Endothelial cell of umbilical vein (primary cell): ENCODE measurements at regions not wholly inside any gene's neighbourhood (a gene's known extent, or its start where the extent isn't known, plus 50 kb on each side); places are given as distances from the start of the nearest gene placed in this dataset.

Experiments
- BruUV-seq: library from RNA; stranded (reverse); fragments of 400-500 nt; replicated peaks from 2 replicates; lab custom pipeline; 2021; lab: Mats Ljungman, UMichigan
- CTCF ChIA-PET: fragments of 300-600, 350-600 bp; sonication (Branson Sonifier 250); formaldehyde crosslinking; loops from one replicate; lab custom pipeline; 2021; ENCODE audit warnings: antibody characterized with exemption, inconsistent platforms; lab: Charles Lee
- POLR2A ChIA-PET: fragments of 300-600, 350-600 bp; sonication (Branson Sonifier 250); formaldehyde crosslinking; loops from one replicate; lab custom pipeline; 2021; ENCODE audit warnings: antibody characterized with exemption, inconsistent platforms; lab: Charles Lee
- DNase-seq: peaks from one replicate; pipeline ENCODE4 v3.0.0-alpha.2; 2011; ENCODE audit warnings: low read depth, low spot score
- FAIRE-seq: peaks from 2 replicates; lab custom pipeline; 2011; peaks lifted over from hg19 to GRCh38; lab: Jason Lieb, UNC
- H2AFZ ChIP-seq: 2 replicates; pipeline ENCODE4 v1.6.0; 2012; ENCODE audit warnings: low read depth, low read length, control low read depth, inconsistent platforms
- H3K27ac ChIP-seq: 2 replicates; pipeline ENCODE4 v1.5.1; 2011; ENCODE audit warnings: low read depth, mild to moderate bottlenecking, control low read depth, low read length, moderate library complexity; ENCODE audit not compliant: insufficient read depth
- H3K27me3 ChIP-seq, 2 experiments: 2 replicates each; pipeline versions ENCODE4 v1.6.0 to v1.6.1; 2011; ENCODE audit warnings: low read length in 2 of 2, mixed read lengths in 1 of 2; ENCODE audit not compliant: control insufficient read depth in 2 of 2, insufficient read depth in 2 of 2
- H3K36me3 ChIP-seq, 2 experiments: 2 replicates in 1 of 2; 3 replicates in 1 of 2; pipeline ENCODE4 v1.5.1; 2011; ENCODE audit warnings: low read length in 2 of 2, mild to moderate bottlenecking in 1 of 2, moderate library complexity in 1 of 2; ENCODE audit not compliant: control insufficient read depth in 2 of 2, insufficient read depth in 2 of 2; ENCODE audit errors: extremely low read depth in 1 of 2
- H3K4me1 ChIP-seq: 3 replicates; pipeline ENCODE4 v1.5.1; 2011; ENCODE audit warnings: mild to moderate bottlenecking, low read length; ENCODE audit not compliant: control insufficient read depth, insufficient read depth; ENCODE audit errors: extremely low read depth
- H3K4me2 ChIP-seq: 2 replicates; pipeline ENCODE4 v1.6.1; 2011; ENCODE audit warnings: low read length, control low read depth, mixed read lengths; ENCODE audit not compliant: insufficient read depth
- H3K4me3 ChIP-seq, 3 experiments: fragments of 200-600 bp in 1 of 3; sonication (generic), shearing (Covaris generic) in 1 of 3; replicated peaks in 1 of 3; 2 replicates each; pipeline ENCODE4 v1.5.1; 2011 to 2016; ENCODE audit warnings: control low read depth in 3 of 3, low read length in 3 of 3, mild to moderate bottlenecking in 2 of 3, inconsistent platforms in 1 of 3, low read depth in 1 of 3, moderate library complexity in 1 of 3; ENCODE audit not compliant: insufficient read depth in 1 of 3
- H3K79me2 ChIP-seq: 2 replicates; pipeline ENCODE4 v1.6.0; 2012; ENCODE audit warnings: low read length, inconsistent platforms; ENCODE audit not compliant: control insufficient read depth, insufficient read depth
- H3K9ac ChIP-seq: replicated peaks from 2 replicates; pipeline ENCODE3; 2011; ENCODE audit warnings: low read length, control low read depth; ENCODE audit not compliant: insufficient read depth; ENCODE audit errors: extremely low read depth
- H3K9me1 ChIP-seq: replicated peaks from 3 replicates; pipeline ENCODE4 v1.6.0; 2011; ENCODE audit warnings: mild to moderate bottlenecking, low read length; ENCODE audit not compliant: control insufficient read depth, insufficient read depth; ENCODE audit errors: extremely low read depth
- H3K9me3 ChIP-seq: replicated peaks from 2 replicates; pipeline ENCODE4 v1.5.1; 2012; ENCODE audit warnings: low read length, inconsistent platforms; ENCODE audit not compliant: control insufficient read depth, insufficient read depth
- H4K20me1 ChIP-seq: replicated peaks from 2 replicates; pipeline ENCODE3; 2011; ENCODE audit warnings: mild to moderate bottlenecking, low read length; ENCODE audit not compliant: control insufficient read depth, insufficient read depth; ENCODE audit errors: extremely low read depth
- EZH2 ChIP-seq: IDR thresholded peaks from 2 replicates; pipeline ENCODE4 v1.6.1; 2012; ENCODE audit warnings: borderline replicate concordance, low read depth, mild to moderate bottlenecking, moderate library complexity, low read length, inconsistent platforms; ENCODE audit not compliant: severe bottlenecking
- FOS ChIP-seq: IDR thresholded peaks from 2 replicates; pipeline ENCODE4 v1.6.1; 2011; ENCODE audit warnings: mild to moderate bottlenecking, low read length, moderate library complexity, borderline replicate concordance; ENCODE audit not compliant: insufficient read depth
- GATA2 ChIP-seq: IDR thresholded peaks from 2 replicates; pipeline ENCODE4 v1.7.0; 2011; ENCODE audit warnings: low read depth, mild to moderate bottlenecking, moderate library complexity, mixed read lengths, low read length; ENCODE audit not compliant: insufficient read length, insufficient read depth
- JUN ChIP-seq: IDR thresholded peaks from 2 replicates; pipeline ENCODE4 v1.6.1; 2011; ENCODE audit warnings: borderline replicate concordance, low read depth; ENCODE audit not compliant: insufficient read length, insufficient read depth
- MYC ChIP-seq: IDR thresholded peaks from one replicate; pipeline ENCODE4 v1.6.1; 2011; ENCODE audit warnings: mild to moderate bottlenecking, low read depth, low read length
- POLR2A ChIP-seq: IDR thresholded peaks from 2 replicates; pipeline ENCODE4 v1.6.1; 2012; ENCODE audit warnings: low read depth, mild to moderate bottlenecking, control low read depth, low read length
- POLR2AphosphoS5 ChIP-seq: IDR thresholded peaks from 2 replicates; pipeline ENCODE4 v1.6.1; 2012; ENCODE audit warnings: low read depth, mild to moderate bottlenecking, control low read depth, low read length, moderate library complexity; ENCODE audit not compliant: insufficient read depth
- dilution Hi-C: fragments of 300-500 bp; cut with MboI; formaldehyde crosslinking; loops from one replicate; pipeline ENCODE4 v1.15.0; 2019; ENCODE audit warnings: low sequenced_read_pairs; ENCODE audit not compliant: extremely low pct_ligation_motif_present
- intact Hi-C: fragments of 100-400 bp; cut with micrococcal nuclease; formaldehyde crosslinking; loops from one replicate; pipeline ENCODE4 v1.10.0; 2022
- TF ChIP-seq, protein P1 (sequence below): IDR thresholded peaks from 2 replicates; pipeline ENCODE4 v1.6.1; 2011; ENCODE audit not compliant: insufficient read depth, insufficient read length
- TF ChIP-seq, protein P2 (sequence below), 2 donors: IDR thresholded peaks; 1 replicate in 1 of 2; 2 replicates in 1 of 2; pipeline ENCODE4 v1.5.1; 2011; ENCODE audit warnings: low read length in 2 of 2, mild to moderate bottlenecking in 2 of 2, moderate library complexity in 2 of 2, control low read depth in 1 of 2, inconsistent platforms in 1 of 2, low read depth in 1 of 2; ENCODE audit not compliant: insufficient read depth in 1 of 2; ENCODE audit errors: extremely low read depth in 1 of 2

DNA sequence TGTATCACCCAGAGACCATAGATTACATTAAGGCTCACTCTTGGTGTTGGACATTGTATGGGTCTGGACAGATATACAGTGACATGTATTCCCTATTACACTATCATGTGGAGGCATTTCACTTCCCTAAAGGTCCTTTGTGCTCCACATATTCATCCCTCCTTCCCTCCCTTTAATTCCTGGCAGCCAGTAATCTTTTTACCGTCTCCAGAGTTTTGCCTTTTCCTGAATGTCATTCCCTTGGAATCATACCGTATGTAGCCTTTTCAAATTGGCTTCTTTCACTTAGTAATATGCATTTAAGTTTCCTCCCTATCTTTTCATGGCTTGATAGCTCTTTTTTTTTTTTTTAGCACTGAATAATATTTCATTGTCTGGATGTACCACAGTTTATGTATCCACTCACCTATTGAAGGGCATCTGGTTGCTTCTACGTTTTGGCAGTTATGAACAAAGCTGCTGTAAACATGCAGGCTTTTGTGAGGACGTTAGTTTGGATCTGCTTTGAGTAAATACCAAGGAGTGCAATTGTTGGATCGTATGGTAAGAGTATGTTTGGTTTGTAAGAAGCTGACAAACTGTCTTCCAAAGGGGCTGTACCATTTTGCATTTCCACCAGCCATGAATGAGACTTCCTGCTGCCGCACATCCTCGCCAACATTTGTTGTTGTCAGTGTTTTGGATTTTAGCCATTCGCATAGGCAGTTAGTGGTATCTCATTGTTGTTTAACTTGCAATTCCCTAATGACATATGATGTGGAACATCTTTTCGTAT is 122.1 kb upstream of the SMIM23 start:
- no peak for TF ChIP-seq EZH2
- no peak for TF ChIP-seq FOS
- Histone ChIP-seq H3K9ac (no peak overlapping the region), H3K27ac (no peak overlapping the region), H3K9me3 (no peaks in the 10 kb centered on the region), H3K9me1 (no peaks in the 10 kb centered on the region), H3K36me3 (no peaks in the 10 kb centered on the region), H3K4me3 (no peak overlapping the region), H2AFZ (no peak overlapping the region), H3K27me3 (no peaks in the 10 kb centered on the region), H4K20me1 (no peaks in the 10 kb centered on the region), H3K79me2 (no peaks in the 10 kb centered on the region), H3K4me2 (no peak overlapping the region), H3K4me1 (peaks cover 12% of the 10 kb centered on the region)
- POLR2A ChIA-PET, result no interaction called here
- FAIRE-seq (no peak), DNase-seq (no peak)
- intact Hi-C loops (no loop called here), dilution Hi-C loops (no loop called here)
- CTCF ChIA-PET, result interaction anchor here (0.6 kb wide), 1 partner anchor 21 kb away, joined by 4 read pairs; no protein-coding TSS in a partner anchor
- no TSS peak for BruUV-seq

DNA sequence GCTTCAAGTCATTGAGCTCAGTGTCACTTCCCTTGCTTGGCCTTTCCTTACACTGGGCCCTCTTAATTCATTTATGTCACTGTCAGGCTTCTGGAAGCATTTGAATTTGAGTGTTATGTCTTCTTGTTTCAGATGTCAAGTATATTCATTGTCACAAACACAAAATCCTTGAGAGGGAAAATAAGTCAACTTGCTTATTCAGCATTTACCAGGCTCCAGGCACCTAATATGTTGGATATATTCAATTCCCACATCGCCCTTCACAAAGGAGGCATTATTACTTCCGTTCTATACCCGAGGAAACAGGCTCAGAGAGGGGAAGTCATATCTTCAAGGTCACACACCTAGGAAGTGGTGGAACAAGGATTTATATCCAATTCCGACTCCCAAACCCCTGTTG is 121.1 kb upstream of the SMIM23 start:
- Histone ChIP-seq H3K79me2 (no peaks in the 10 kb centered on the region), H3K4me1 (peaks cover 12% of the 10 kb centered on the region), H3K27ac (no peak overlapping the region), H3K36me3 (no peaks in the 10 kb centered on the region), H2AFZ (no peak overlapping the region), H3K9me1 (no peaks in the 10 kb centered on the region), H3K9ac (no peak overlapping the region), H3K9me3 (no peaks in the 10 kb centered on the region), H3K4me3 (no peak overlapping the region), H3K27me3 (no peaks in the 10 kb centered on the region), H4K20me1 (no peaks in the 10 kb centered on the region), H3K4me2 (no peak overlapping the region)
- FAIRE-seq (no peak), DNase-seq (no peak)
- intact Hi-C loops, result no loop called here
- CTCF ChIA-PET, result interaction anchor here (0.6 kb wide), 1 partner anchor 20 kb away, joined by 4 read pairs; no protein-coding TSS in a partner anchor
- dilution Hi-C loops, result no loop called here
- BruUV-seq, result no TSS peak
- POLR2A ChIA-PET, result no interaction called here
- TF ChIP-seq POLR2AphosphoS5 (no peak), GATA2 (no peak), JUN (no peak), EZH2 (no peak), MYC (no peak), POLR2A (no peak), FOS (no peak)
- TF ChIP-seq, protein P1, sequence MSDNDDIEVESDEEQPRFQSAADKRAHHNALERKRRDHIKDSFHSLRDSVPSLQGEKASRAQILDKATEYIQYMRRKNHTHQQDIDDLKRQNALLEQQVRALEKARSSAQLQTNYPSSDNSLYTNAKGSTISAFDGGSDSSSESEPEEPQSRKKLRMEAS, result no peak
- TF ChIP-seq, protein P2, sequence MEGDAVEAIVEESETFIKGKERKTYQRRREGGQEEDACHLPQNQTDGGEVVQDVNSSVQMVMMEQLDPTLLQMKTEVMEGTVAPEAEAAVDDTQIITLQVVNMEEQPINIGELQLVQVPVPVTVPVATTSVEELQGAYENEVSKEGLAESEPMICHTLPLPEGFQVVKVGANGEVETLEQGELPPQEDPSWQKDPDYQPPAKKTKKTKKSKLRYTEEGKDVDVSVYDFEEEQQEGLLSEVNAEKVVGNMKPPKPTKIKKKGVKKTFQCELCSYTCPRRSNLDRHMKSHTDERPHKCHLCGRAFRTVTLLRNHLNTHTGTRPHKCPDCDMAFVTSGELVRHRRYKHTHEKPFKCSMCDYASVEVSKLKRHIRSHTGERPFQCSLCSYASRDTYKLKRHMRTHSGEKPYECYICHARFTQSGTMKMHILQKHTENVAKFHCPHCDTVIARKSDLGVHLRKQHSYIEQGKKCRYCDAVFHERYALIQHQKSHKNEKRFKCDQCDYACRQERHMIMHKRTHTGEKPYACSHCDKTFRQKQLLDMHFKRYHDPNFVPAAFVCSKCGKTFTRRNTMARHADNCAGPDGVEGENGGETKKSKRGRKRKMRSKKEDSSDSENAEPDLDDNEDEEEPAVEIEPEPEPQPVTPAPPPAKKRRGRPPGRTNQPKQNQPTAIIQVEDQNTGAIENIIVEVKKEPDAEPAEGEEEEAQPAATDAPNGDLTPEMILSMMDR (IDR thresholded peaks at IDR 0.05; ENCODE audit: extremely low read depth in 1 of 2, insufficient read depth in 1 of 2, low read depth in 1 of 2, low read length in 2 of 2), result no peak
